ENCODE measurements at regions not wholly inside any gene's neighbourhood (a gene's known extent, or its start where the extent isn't known, plus 50 kb on each side); places are given as distances from the start of the nearest gene placed in this dataset.
A peak's percentile ranks its signal among the peaks of the same experiment; 100 is the strongest.
"Not testable (repeated sequence)": the region's sequence is repeated elsewhere in the genome, so short reads cannot be mapped to it uniquely, and the experiment has no call there.

- no peak for DNase-seq (ENCODE audit: low read depth)
These were observed 65.3 kb upstream of the PTGDR start for GRCh38 chr14:52202151-52202550.

DNA sequence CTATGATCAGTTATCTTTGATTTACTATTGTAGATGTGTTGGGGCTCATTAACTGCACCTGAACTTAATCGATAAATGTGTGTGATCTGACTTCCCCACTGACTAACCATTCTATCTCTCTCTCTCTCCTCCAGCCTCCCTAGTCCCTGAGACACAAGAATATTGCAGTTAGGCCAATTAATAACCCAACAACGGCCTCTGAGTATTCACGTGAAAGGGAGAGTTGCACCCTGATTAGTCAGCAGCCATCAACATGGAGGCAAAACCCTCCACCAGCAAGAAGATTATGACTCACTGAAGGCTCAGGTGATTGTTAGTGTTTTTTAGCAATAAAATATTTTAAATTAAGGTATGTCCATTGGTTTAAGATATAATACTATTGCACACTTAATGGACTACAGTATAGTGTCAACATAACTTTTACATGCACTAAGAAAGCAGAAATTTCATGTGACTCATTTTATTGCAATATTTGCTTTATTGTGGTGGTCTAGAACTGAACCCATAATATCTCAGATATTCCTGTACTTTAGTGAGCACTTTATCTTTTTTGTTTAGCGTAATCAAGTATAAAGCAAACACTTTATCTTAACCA lies 77.1 kb upstream of the PTGDR start:
- DNase-seq (ENCODE audit: low read depth): no peak

DNA sequence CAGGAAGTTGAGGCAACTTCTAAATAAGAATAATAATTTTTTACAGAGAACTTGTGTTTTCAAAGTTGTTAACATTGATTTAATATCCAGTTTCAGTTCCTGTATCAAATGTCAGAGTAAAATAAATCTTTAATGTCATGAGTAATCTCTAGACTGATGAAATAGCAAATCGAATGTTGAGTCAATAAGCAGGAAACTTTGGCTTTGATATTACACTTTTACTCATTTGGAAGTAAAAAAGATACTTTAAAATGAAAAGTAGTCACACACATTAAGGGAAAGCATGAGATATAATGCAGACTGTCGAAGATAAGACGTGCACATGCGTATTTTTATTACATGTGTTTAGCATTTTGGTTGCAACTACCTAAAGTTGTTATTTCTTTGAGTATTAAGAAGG lies 78.2 kb upstream of the PTGDR start:
- DNase-seq (ENCODE audit: low read depth): no peak

DNA sequence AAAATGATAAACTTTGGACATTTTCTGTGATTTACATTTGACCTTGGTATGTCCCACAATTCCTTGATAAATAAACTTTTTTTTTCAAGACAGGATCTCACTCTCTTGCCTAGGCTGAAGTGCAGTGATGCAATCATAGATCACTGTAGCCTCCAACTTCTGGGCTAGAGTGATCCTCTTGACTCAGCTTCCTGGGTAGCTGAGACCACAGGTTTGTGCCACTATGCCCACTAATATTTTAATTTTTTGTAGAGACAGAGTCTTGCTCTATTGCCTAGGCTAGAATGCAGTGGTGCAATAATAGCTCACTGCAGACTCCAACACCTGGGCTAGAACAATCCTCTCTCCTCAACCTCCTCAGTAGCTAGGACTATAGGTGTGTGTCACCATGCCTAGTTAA lies 79.1 kb upstream of the PTGDR start:
- no peak for DNase-seq (ENCODE audit: low read depth)

DNA sequence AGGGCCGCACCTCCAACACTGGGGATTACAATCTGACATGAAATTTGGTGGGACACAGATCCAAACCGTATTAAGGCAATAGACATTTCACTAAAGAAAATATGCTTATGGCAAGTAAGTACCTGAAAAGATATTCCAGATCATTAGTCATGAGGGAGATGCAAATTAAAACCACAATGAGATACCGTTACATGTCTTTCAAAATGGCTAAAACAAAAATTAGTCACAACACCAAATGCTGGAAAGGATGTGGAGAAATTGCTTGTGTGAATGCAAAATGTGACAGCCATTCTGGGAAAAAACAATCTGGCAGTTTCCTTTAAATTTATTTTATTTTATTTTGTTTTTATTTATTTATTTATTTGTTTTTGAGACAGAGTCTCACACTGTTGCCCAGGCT lies 82.3 kb upstream of the PTGDR start:
- DNase-seq (ENCODE audit: low read depth): no peak

DNA sequence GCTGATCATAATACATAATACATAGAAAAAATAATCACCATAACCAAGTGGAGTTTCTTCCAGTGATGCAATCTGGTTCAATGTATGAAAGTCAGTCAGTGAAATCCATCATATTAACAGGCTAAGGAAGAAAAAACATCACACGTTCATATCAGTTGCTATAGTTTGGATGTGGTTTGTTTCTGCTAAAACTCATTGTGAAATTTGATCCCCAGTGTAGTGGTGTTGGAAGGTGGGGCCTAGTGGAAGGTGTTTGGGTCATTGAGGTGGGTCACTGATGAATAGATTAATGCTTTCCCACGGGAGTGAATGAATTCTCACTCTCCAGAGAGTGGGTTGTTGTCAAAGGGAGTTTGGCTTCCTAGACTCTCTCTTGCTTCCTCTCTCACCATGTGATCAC lies 84.6 kb upstream of the PTGDR start:
- DNase-seq (ENCODE audit: low read depth): no peak

DNA sequence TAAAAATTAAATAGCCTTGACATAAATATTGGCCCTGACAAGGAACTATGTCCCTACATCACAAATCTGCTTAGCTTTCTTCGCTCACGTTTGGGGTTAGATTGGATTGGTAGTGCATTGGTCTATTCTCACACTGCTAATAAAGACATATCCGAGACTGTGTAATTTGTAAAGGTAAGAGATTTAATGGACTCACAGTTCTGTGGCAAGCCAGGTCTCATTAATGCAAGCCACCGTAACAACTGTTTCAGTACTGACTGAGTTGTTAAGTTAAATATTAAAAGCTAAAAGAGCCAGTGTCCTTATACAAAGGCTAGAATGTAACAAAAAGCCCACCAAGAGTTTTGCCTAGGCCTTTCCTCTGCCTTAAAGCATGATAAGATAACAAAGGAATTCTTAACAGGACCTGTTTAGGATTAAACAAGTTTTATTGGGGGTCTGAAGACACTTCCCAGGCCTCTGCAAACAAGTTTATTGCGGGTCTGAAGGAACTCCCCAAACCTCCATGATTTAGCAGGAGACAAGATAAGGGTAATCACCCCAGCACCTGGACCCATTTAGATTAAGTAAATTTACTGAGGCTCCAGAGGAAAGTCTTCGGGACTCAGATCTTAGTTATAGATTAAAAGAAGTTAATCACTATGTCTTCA lies 88.2 kb upstream of the PTGDR start:
- DNase-seq (ENCODE audit: low read depth): no peak

GRCh38 chr14:52175982-52176502 lies 91.5 kb upstream of the PTGDR start:
- peak; percentile 13 for DNase-seq (ENCODE audit: low read depth)

DNA sequence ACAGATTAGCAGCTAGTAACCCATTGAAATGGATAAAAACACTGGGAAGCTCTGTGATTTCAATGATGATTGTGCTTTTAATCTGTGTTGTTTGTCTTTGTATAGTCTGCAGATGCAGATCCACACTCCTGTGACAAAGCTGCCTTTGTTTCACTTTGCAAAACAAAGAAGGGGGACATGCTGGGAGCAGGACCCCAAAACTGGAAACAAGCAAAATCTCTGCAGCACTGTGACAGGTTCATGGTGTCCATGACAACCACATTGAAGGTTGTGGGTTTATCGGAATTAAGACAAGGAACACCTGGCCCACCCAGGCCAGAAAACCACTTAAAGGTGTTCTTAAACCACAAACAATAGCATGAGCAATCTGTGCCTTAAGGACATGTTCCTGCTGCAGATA lies 95.6 kb upstream of the PTGDR start:
- not testable (repeated sequence) for DNase-seq (ENCODE audit: low read depth)

DNA sequence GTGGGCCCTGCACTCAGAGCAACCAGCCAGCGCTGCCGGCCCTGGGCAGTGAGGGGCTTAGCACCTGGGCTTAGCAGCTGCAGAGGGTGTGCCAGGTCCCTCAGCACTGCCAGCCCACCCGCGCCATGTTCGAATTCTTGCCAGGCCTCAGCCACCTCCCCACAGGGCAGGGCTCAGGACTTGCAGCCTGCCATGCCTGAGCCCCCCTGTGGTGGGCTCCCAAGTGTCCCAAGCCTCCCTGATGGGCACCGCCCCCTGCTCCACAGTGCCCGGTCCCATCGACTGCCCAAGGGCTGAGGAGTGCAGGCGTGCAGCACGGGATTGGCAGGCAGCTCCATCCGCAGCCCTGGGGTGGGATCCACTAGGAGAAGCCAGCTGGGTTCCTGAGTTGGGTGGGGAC lies 98.0 kb upstream of the NID2 start:
- no peak for DNase-seq (ENCODE audit: low read depth)

DNA sequence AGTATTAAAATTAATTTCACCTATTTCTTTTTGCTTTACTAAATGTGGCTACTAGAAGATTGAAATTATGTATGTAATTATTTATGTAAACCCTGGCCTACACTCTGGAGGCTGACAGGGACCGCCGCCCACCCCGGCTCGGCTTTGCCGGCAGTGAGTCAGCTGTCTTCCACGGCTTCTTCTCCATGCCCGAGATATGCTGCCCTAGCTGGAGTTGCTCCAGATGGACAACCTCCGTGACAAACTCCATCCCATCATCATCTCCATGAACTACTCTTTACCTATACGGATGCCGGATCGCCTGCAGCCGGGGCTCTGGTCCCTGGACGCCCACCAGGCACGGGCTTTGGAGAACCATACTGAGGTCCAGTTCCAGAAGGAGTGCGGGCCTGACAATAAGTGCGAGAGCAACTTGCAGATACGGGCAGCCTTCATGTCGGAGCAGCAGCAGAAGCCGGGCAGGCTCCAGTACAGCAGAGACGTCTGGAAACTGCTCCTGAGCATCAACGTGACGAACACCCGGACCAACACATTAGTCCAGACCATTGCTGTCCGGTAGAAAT lies 86.9 kb upstream of the NID2 start:
- DNase-seq (ENCODE audit: low read depth): no peak

GRCh38 chr14:52154992-52155650 lies 86.3 kb upstream of the NID2 start:
- no peak for DNase-seq (ENCODE audit: low read depth)

DNA sequence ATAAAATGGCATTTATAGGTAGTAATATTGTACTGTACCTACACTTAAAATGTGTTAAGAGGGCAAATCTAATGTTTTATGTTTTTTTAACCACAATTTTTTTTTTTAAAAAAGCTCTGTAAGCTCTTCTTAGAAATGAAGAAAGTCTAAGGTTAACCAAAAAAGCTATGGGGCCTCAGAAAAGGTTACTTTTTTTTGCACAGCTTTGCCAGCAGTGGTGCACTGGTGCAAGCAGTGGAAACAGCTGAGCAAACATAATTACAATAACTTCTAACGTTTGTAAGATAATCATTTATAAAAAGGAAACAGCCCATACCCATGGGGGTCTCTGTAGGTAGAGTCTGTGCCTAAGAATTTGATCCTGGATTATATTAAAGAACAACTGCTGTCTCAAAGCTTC lies 85.1 kb upstream of the NID2 start:
- DNase-seq (ENCODE audit: low read depth): no peak

- DNase-seq (ENCODE audit: low read depth): no peak
These were observed 81.3 kb upstream of the NID2 start for GRCh38 chr14:52150162-52150561.

DNA sequence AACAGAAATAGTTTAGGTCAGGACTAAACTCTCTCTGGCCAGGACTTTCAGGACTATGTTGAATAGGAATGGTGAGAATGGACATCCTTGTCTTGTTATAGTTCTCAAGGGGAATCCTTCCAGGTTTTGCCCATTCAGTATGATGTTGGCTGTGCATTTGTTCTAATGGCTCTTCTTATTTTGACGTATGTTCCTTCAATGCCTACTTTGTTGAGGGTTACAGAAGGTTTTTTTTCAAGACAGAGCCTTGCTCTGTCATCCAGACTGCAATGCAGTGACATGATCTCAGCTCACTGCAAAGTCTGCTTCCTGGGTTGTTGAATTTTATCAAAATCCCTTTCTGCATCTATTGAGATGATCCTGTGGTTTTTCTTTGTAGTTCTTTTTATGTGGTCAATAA lies 79.5 kb upstream of the NID2 start:
- no peak for DNase-seq (ENCODE audit: low read depth)

DNA sequence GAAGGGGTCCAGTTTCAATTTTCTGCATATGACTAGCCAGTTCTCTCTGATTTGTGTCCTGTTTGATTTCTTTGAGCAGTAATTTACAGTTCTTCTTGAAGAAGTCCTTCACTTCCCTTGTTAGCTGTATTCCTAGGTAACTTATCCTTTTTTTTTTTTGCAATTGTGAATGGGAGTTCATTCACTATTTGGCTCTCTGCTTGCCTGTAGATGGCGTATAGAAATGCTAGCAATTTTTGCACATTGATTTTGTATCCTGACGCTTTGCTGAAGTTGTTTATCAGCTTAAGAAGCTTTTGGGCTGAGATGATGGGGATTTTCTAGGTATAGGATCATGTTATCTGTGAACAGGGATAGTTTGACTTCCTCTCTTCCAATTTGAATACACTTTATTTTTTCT lies 77.6 kb upstream of the NID2 start:
- DNase-seq (ENCODE audit: low read depth): no peak

GRCh38 chr14:52144099-52144498 lies 75.2 kb upstream of the NID2 start:
- not testable (repeated sequence) for DNase-seq (ENCODE audit: low read depth)

DNA sequence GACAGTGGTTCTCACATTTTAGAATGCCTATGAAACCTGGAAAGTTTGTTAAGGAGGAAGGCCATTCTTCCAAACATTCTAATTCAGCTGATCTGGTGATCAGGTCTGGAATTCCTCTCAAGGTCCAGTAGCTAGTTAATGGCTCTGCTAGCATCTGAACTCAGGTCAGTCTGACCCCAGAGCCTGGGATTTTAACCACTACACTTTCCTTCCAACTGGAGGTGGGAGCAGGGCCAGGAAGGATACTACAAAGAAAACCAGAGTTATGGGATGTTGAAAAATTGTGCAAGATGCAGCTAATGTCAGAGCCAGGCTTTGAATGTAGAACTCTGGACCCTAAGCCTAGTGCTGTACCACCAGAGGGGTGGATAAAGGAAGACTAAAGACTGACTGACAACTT lies 73.6 kb upstream of the NID2 start:
- DNase-seq (ENCODE audit: low read depth): no peak

DNA sequence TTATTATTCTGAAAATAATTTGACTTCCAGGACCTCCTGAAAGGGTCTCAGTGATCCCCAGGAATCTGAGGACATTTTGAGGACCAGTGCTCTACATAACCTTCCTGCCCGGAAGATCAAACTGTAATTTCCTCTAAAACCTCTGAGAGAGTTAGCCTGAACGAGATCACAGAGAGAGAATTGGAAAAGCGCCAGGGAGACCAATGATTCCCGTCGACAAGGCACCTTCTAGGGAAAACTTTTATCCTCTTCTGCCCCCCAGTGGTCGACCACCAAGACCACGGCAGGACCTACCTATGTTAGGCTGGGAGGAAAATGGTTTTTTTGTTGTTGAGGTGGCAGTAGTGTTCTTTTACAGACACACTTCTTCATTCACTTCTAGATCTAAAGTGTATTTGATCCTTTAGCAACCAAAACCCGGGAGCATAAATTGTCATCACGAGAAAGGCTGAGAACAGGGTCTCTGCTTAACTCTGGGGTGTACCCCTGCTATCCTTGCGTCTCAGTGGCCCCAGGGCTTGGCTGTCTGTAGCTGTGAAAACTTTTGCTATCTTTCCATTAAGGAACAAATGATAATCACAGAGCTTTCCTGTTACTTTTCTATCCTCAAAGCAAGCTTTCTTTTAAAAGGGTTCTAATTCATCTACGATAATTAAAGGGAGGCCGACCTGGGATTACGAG lies 62.9 kb upstream of the NID2 start:
- no peak for DNase-seq (ENCODE audit: low read depth)

DNA sequence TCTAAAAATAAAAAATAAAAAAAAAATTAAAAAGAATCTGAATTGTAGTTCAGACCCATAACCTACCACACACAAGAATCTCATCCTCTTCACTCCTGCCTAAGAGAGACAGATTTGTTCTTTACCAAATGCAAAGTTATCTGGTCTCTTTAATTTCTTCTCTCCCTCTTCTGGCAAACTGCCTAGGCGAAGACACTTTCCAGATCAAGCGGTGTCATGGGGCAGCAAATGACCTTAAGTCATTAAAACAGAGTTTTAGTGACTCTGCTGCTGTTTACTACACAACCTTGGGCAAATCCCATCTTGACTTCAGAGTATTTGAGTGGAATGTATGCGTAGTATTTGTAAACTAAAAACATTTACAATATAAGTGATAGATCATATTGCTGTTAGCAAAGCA lies 60.9 kb upstream of the NID2 start:
- no peak for DNase-seq (ENCODE audit: low read depth)

- DNase-seq (ENCODE audit: low read depth): no peak
These were observed 57.0 kb upstream of the NID2 start for GRCh38 chr14:52125885-52126284.

DNA sequence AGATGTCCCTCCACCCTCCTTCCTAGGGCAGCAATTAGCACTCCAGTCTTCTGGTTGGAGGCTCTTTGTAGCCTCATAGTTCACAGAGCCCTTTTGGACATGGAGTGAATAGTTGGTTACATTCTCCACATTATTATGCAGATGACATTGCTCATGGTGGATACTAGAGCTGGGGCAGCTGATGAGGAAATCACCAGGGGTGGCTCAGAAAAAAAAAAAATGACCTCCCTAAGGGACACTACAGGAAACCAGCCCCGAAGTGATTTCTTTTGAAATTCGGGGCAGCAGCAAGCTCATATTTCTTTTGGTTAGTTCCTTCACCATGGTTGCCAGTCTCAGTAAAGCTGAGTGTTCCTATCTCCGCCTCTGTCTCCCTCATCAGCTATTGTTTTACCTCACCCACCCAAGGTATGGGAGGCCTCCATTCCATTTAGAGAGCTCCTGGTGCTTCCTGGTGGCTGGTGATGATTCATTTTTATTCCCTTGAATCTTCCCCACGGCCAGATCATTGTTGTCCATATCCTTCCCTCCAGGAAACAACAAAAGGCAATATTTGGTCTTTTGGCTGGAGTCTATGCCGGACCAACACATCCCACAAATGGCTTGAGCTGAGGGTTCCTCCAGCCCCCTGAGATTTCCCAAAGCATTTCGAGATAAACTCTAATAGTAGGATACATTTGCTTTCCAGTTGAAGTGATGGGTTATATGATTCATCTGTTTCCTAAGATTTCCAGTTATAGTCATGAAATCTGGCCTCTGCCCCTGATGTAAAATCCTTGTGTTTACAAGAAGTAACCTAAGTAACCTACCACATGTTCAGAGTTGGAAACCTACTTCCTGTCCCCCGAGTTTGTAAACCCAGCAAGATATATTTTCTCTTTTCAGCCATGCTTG lies 56.2 kb upstream of the NID2 start:
- no peak for DNase-seq (ENCODE audit: low read depth)

Measured in stimulated activated CD8-positive, alpha-beta memory T cell treated with anti-CD3 and anti-CD28 coated beads, Interleukin-12 subunit alpha, Interleukin-12 subunit beta, amount 100 ng/mL, for 4 hours (primary cell).